ENCODE measurements at regions not wholly inside any gene's neighbourhood (a gene's known extent, or its start where the extent isn't known, plus 50 kb on each side); places are given as distances from the start of the nearest gene placed in this dataset.

DNA sequence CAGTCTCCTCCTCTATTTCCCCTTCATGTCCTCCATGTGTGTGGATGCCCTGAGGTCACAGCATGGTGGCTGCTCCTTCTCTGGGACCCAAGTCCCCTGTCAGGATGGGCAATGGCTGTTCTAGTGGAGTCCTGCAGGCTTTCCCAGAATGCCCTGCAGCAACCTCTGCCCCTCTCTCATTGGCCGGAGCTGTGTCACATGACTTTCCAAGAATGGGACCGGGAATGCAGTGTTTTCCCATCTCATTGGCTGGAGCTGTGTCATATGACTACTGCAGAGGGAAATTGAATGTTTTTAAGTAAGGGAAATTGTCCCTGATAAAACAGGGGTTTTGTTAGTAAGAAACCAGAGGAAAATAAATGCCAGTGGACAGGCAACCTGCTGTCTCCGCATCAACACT lies 365.9 kb downstream of the PTPRU start:
- no peak for DNase-seq (ENCODE audit: low read depth)
- POLR2A ChIA-PET, result no interaction called here
- CTCF ChIA-PET, result interaction anchor here (0.8 kb wide), 1 partner anchor 20 kb away, joined by 3 read pairs; no protein-coding TSS in a partner anchor
- TF ChIP-seq CTCF (IDR thresholded peaks at IDR 0.05; ENCODE audit: insufficient read depth, low read depth, low read length), result no peak
- Histone ChIP-seq H3K36me3 (ENCODE audit: control insufficient read depth, insufficient read depth, low read length) (no peaks in the 10 kb centered on the region), H3K27me3 (ENCODE audit: control insufficient read depth, insufficient read depth, low read length) (peaks cover 3% of the 10 kb centered on the region; the same call in 1 of the 2 replicates), H3K4me3 (ENCODE audit: low read depth, low read length) (no peak overlapping the region)

DNA sequence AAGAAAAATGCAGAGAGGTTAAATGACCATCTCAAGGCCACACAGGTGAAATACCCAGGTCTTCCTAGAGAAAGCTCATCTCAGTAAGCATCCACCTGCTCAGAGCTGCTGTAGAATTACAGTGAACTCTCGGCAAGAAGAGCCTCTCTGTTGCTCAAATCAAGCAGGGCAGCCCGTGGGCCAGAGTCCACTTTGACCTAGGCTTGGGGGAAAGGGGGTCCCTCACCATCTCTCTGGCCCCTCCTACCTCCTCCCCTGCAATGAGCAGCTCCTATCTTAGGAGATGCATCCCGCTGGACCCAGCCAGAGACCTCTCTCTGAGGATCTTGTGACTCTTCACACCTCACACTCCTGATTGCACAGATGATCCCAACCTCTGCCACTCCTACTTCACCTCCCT lies 364.7 kb downstream of the PTPRU start:
- Histone ChIP-seq H3K36me3 (ENCODE audit: control insufficient read depth, insufficient read depth, low read length) (no peaks in the 10 kb centered on the region), H3K27me3 (ENCODE audit: control insufficient read depth, insufficient read depth, low read length) (peaks cover 3% of the 10 kb centered on the region; the same call in 1 of the 2 replicates), H3K4me3 (ENCODE audit: low read depth, low read length) (no peak overlapping the region)
- no peak for DNase-seq (ENCODE audit: low read depth)
- ChIA-PET POLR2A (no interaction called here), CTCF (interaction anchor here (1.3 kb wide), 1 partner anchor 10 kb away, joined by 3 read pairs; no protein-coding TSS in a partner anchor)
- no peak for TF ChIP-seq CTCF (IDR thresholded peaks at IDR 0.05; ENCODE audit: insufficient read depth, low read depth, low read length)

- Histone ChIP-seq H3K36me3 (ENCODE audit: control insufficient read depth, insufficient read depth, low read length) (no peaks in the 10 kb centered on the region), H3K27me3 (ENCODE audit: control insufficient read depth, insufficient read depth, low read length) (peaks cover 3% of the 10 kb centered on the region; the same call in 1 of the 2 replicates), H3K4me3 (ENCODE audit: low read depth, low read length) (no peak overlapping the region)
- no peak for TF ChIP-seq CTCF (IDR thresholded peaks at IDR 0.05; ENCODE audit: insufficient read depth, low read depth, low read length)
- CTCF ChIA-PET, result no interaction called here
- DNase-seq (ENCODE audit: low read depth), result no peak
- POLR2A ChIA-PET, result no interaction called here
Measured at GRCh38 chr1:29599826-29600225, 363.5 kb downstream of the PTPRU start.

GRCh38 chr1:29599071-29599470 lies 362.7 kb downstream of the PTPRU start:
- no peak overlapping the region for H3K4me3 ChIP-seq (ENCODE audit: low read depth, low read length)
- DNase-seq (ENCODE audit: low read depth), result no peak
- ChIA-PET CTCF (interaction anchor here (0.9 kb wide), 1 partner anchor 11 kb away, joined by 3 read pairs; no protein-coding TSS in a partner anchor), POLR2A (no interaction called here)
- no peaks in the 10 kb centered on the region for H3K36me3 ChIP-seq (ENCODE audit: control insufficient read depth, insufficient read depth, low read length)
- peaks cover 3% of the 10 kb centered on the region; the same call in 1 of the 2 replicates for H3K27me3 ChIP-seq (ENCODE audit: control insufficient read depth, insufficient read depth, low read length)
- TF ChIP-seq CTCF (IDR thresholded peaks at IDR 0.05; ENCODE audit: insufficient read depth, low read depth, low read length), result no peak

GRCh38 chr1:29597861-29598260 lies 361.5 kb downstream of the PTPRU start:
- ChIA-PET CTCF (no interaction called here), POLR2A (no interaction called here)
- no peak overlapping the region for H3K4me3 ChIP-seq (ENCODE audit: low read depth, low read length)
- H3K36me3 ChIP-seq (ENCODE audit: control insufficient read depth, insufficient read depth, low read length), result no peaks in the 10 kb centered on the region
- H3K27me3 ChIP-seq (ENCODE audit: control insufficient read depth, insufficient read depth, low read length), result peaks cover 3% of the 10 kb centered on the region; the same call in 1 of the 2 replicates
- no peak for TF ChIP-seq CTCF (IDR thresholded peaks at IDR 0.05; ENCODE audit: insufficient read depth, low read depth, low read length)
- no peak for DNase-seq (ENCODE audit: low read depth)

Measured in BJ (cell line).